ENCODE measurements at regions not wholly inside any gene's neighbourhood (a gene's known extent, or its start where the extent isn't known, plus 50 kb on each side); places are given as distances from the start of the nearest gene placed in this dataset.

DNA sequence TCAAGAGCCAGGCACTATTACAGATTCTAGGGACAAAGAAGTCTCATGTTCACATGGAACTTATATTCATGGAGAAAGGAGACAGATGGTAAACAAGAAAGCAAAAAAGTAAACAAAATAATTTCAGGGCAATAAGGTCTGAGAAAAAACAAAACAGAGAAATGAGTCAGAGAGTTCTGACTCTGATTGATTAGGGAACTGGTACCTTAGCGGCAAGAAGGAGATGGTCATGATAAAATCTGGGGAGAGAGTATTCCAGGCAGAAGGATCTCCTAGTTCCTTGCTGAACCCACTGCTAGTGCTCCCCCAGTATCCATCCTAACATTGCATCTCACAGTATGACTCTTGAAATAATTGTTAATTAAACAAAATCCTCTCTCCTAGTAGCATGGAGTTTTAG is 161.8 kb upstream of the KLF7 start:
- H3K4me3 ChIP-seq (ENCODE audit: low read depth, low read length) = no peak overlapping the region
- no peak for DNase-seq (ENCODE audit: low read depth)
- TF ChIP-seq, protein P1, sequence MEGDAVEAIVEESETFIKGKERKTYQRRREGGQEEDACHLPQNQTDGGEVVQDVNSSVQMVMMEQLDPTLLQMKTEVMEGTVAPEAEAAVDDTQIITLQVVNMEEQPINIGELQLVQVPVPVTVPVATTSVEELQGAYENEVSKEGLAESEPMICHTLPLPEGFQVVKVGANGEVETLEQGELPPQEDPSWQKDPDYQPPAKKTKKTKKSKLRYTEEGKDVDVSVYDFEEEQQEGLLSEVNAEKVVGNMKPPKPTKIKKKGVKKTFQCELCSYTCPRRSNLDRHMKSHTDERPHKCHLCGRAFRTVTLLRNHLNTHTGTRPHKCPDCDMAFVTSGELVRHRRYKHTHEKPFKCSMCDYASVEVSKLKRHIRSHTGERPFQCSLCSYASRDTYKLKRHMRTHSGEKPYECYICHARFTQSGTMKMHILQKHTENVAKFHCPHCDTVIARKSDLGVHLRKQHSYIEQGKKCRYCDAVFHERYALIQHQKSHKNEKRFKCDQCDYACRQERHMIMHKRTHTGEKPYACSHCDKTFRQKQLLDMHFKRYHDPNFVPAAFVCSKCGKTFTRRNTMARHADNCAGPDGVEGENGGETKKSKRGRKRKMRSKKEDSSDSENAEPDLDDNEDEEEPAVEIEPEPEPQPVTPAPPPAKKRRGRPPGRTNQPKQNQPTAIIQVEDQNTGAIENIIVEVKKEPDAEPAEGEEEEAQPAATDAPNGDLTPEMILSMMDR (IDR thresholded peaks at IDR 0.05; ENCODE audit: low read depth, low read length, missing control alignments) = no peak

DNA sequence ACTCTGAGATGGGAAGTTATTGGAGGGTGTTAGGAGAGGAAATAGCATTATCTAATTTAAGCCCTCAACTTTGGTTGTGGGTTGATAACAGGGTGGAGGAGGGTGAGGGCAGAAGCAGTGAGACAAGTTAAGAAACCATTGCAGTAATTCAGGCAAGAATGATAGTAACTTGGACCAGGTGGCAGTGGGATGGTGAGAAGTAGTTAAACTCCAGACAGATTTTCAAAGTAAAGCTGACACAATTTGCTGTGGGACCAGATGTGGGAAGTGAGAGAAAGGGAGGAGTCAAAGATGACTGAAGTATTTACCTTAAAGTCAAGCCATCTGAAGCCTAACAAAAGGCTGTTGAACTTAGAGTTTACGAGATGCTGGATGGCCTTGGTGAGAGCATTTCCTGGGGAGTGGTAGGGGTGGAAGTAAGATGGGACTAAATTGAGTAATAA is 163.2 kb upstream of the KLF7 start:
- TF ChIP-seq, protein P1 (IDR thresholded peaks at IDR 0.05; ENCODE audit: low read depth, low read length, missing control alignments) = no peak
- peak overlapping the region; percentile 47; the same call in 1 of the 2 replicates for H3K4me3 ChIP-seq (ENCODE audit: low read depth, low read length)
- DNase-seq (ENCODE audit: low read depth) = peak; percentile 68

DNA sequence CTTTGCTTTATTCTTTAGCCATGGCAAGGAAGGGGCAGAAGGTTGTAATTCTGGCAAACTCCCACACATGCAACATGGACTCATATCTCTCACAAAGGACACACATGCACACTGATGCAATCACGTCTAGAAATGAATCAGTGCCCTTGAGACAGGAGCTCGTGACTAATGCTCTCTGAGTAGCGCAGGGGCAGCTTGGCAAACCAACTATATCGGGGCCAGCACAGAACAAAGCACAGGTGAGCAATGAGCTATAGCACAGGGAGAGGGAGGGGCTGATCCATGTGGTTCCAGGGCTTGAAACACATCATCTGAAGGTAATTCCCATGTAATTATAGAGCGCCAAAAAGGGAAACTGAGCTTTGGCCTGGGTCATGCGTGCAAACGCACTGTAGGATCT is 165.2 kb upstream of the KLF7 start:
- peak; percentile 96 for DNase-seq (ENCODE audit: low read depth)
- H3K4me3 ChIP-seq (ENCODE audit: low read depth, low read length) = peak overlapping the region; percentile 26; the same call in 1 of the 2 replicates
- TF ChIP-seq, protein P1 (IDR thresholded peaks at IDR 0.05; ENCODE audit: low read depth, low read length, missing control alignments) = no peak

DNA sequence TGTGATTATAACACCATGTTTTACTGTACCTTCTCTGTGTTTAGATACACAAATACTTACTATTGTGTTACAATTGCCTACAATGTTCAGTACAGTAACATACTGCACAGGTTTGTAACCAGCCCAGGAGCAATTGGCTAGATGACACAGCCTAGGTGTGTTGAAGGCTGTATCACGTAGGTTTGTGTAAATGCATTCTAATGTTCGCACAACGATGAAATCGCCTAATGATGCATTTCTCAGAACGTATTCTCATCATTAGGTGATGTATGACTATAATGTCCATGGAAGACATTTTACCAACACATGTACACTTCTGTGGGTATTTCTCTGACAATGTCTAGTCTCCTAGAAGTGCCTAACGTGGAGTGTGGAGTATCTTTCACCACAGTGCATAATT is 165.9 kb upstream of the KLF7 start:
- TF ChIP-seq, protein P1 (IDR thresholded peaks at IDR 0.05; ENCODE audit: low read depth, low read length, missing control alignments) = no peak
- no peak overlapping the region for H3K4me3 ChIP-seq (ENCODE audit: low read depth, low read length)
- DNase-seq (ENCODE audit: low read depth) = no peak

DNA sequence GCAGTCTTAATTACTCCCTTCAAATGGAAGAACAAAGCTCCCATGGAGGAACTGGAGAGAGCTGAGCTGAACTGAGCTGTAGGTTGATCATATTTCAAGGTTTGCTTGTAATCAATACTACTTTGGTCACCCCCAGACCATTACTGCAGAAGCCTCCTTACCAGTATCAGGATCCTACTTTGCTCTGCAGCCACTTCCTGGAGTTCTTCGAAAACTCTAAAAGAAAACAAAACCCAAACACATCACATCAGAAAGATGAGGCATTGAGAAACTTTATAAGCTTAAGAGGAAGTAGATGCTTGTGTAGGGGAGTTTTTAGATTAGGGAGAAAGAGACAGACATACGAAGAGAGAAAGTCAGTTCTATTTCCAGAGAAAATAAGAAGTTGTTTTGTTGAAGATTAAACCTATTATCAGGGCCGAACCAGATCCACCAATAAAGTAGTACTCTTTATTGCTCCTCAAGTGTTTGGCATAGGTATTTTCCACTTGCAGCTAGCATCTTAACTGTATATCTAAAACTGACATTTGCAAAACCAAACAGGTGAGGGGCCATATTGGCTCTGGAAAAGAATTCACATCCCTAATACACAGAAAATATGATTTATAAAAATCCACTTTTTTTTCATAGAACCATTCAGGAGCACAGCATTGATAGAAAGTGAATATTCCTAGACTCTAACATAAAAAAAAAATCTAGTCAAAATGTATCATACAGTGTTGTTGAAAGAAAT is 166.9 kb upstream of the KLF7 start:
- DNase-seq (ENCODE audit: low read depth) = peak; percentile 60
- TF ChIP-seq, protein P1 (IDR thresholded peaks at IDR 0.05; ENCODE audit: low read depth, low read length, missing control alignments) = no peak
- no peak overlapping the region for H3K4me3 ChIP-seq (ENCODE audit: low read depth, low read length)

DNA sequence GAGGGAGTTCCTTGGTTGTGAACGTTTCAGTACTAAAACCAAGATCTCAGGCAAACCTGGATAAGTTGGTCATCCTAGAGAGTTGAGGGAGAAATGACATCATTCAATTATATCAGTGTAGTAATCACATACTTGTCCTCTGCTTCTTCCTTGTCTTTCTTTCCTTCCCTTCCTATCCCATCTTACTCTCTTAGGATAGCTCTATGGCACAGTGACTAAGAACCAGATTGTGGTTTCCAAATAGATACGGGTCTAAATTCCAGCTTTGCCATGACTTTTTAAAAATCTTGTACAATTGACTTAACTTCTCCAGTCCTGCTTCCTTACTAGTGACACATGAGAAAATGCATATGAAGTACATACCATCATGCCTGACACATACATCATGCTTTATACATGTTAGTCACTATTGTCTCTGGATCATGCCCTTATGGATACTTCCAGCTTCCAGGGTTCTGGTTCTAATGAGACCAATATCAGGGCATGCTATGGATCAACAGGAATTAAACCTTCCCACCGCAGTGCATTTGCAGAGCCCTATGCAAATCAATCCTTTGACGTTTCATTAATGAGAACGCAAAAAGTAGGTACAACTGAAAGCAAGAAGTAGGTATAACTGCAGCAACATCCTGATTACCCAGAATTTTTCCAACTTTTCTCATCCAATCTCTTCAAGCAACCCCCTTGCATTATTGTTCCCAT is 168.0 kb upstream of the KLF7 start:
- TF ChIP-seq, protein P1 (IDR thresholded peaks at IDR 0.05; ENCODE audit: low read depth, low read length, missing control alignments) = no peak
- no peak for DNase-seq (ENCODE audit: low read depth)
- peak overlapping the region; percentile 45 for H3K4me3 ChIP-seq (ENCODE audit: low read depth, low read length)

All from GM12864 (cell line).